ENCODE measurements at regions not wholly inside any gene's neighbourhood (a gene's known extent, or its start where the extent isn't known, plus 50 kb on each side); places are given as distances from the start of the nearest gene placed in this dataset.

DNA sequence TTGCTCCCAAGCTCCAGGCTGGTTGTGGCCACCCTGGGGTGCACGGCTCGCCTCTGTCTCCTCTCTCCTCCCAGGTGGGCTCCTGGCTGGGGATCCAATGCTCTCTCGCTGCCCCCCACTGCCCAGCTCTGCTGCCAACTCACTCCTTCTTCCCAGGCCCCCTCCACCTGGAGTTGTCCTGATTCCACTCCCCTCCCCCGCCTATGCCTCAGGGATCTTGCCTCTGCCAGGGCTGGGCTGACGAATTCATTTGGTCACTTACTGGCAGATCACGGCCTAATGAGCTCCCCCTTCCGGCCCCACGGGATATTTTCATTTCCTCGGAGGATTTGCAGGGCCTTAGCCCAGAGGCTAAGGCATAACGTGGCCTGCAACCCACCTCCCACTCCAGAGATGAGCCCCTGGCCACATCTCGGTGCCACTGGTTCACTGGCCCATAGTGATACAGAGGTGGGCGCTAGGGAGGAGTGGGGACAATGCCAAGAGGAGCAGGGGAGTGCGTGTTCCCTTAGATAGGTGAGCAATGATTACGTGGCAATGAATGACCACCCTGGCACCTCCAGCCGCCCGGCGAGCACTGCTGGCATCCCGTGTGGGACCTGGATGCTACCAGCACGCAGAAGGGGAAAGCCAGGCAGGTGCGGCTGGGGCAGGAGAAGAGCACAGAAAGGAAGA is 344.6 kb upstream of the SHH start:
- Histone ChIP-seq H3K4me1 (no peaks in the 10 kb centered on the region), H3K36me3 (no peaks in the 10 kb centered on the region), H3K4me3 (replicated peaks in 1 of 3) (no peak overlapping the region), H3K9me3 (no peaks in the 10 kb centered on the region), H3K27me3 (no peaks in the 10 kb centered on the region), H3K27ac (no peak overlapping the region)
- TF ChIP-seq POLR2A (IDR thresholded peaks at IDR 0.05): no peak
- TF ChIP-seq, protein P1, sequence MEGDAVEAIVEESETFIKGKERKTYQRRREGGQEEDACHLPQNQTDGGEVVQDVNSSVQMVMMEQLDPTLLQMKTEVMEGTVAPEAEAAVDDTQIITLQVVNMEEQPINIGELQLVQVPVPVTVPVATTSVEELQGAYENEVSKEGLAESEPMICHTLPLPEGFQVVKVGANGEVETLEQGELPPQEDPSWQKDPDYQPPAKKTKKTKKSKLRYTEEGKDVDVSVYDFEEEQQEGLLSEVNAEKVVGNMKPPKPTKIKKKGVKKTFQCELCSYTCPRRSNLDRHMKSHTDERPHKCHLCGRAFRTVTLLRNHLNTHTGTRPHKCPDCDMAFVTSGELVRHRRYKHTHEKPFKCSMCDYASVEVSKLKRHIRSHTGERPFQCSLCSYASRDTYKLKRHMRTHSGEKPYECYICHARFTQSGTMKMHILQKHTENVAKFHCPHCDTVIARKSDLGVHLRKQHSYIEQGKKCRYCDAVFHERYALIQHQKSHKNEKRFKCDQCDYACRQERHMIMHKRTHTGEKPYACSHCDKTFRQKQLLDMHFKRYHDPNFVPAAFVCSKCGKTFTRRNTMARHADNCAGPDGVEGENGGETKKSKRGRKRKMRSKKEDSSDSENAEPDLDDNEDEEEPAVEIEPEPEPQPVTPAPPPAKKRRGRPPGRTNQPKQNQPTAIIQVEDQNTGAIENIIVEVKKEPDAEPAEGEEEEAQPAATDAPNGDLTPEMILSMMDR (IDR thresholded peaks at IDR 0.05): peak in 1 of 6 experiments; percentile 15
- WGBS, 2 donors: 72 to 75% methylated on average over 20 of the region's 20 CpGs
- intact Hi-C loops (cut with DNase I): no loop called here
- DNase-seq: peak; percentile 36 to 39

- H3K36me3 ChIP-seq: no peaks in the 10 kb centered on the region
- no peaks in the 10 kb centered on the region for H3K9me3 ChIP-seq
- H3K27me3 ChIP-seq: no peaks in the 10 kb centered on the region
- WGBS, 2 donors: 71 to 72% methylated on average over 11 of the region's 12 CpGs
- no peaks in the 10 kb centered on the region for H3K4me1 ChIP-seq
- H3K27ac ChIP-seq: no peak overlapping the region
- H3K4me3 ChIP-seq (replicated peaks in 1 of 3): no peak overlapping the region
- intact Hi-C loops (cut with DNase I): no loop called here
- DNase-seq: no peak
- TF ChIP-seq POLR2A (IDR thresholded peaks at IDR 0.05): no peak
- TF ChIP-seq, protein P1 (IDR thresholded peaks at IDR 0.05): no peak
Measured at GRCh38 chr7:156155988-156156733, 343.9 kb upstream of the SHH start.

DNA sequence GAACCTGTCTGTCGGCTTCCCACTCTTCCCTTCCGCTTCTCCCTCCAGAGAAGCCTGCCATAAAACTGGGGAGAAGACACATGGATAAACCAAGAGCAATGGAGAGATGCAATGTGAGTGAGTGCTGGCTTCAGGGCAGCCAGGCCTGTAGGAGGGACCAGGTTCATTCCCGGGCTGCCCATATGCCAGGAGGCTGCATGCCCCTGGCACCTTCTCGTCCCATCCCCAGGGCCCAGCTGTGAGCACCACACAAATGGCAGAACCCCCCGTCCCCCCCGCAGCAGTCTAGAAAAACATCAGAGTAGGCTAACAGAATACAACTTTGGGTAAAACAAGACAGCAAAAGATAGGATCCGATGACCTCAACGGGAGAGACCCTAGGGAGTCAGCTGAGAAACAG is 341.3 kb upstream of the SHH start:
- Histone ChIP-seq H3K36me3 (no peaks in the 10 kb centered on the region), H3K4me3 (replicated peaks in 1 of 3) (no peak overlapping the region), H3K4me1 (no peaks in the 10 kb centered on the region), H3K27me3 (no peaks in the 10 kb centered on the region), H3K9me3 (no peaks in the 10 kb centered on the region), H3K27ac (no peak overlapping the region)
- 93 to 96% methylated on average over 8 of the region's 8 CpGs for WGBS, 2 donors
- intact Hi-C loops (cut with DNase I): no loop called here
- TF ChIP-seq, protein P1 (IDR thresholded peaks at IDR 0.05): no peak
- TF ChIP-seq POLR2A (IDR thresholded peaks at IDR 0.05): no peak
- no peak for DNase-seq

DNA sequence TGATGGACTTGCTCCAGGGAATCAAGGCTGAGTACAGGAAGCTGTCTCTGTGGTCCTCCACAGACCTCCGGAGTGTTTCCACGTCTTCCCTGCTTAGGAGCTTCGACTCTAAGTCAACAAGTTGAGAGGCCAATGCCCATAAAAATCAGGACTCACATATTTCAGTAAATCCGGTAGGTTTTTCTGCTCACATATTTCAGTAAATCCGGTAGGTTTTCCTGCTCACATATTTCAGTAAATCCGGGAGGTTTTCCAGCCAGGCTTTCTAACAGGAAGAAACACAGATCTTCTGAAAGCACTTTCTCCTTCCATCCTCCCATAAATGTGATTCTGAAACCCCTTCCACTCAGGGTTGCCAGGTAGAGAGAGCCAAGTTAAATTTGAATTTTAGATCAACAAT is 340.1 kb upstream of the SHH start:
- H3K4me1 ChIP-seq: no peaks in the 10 kb centered on the region
- no peaks in the 10 kb centered on the region for H3K9me3 ChIP-seq
- TF ChIP-seq, protein P1 (IDR thresholded peaks at IDR 0.05): no peak
- no peak for TF ChIP-seq POLR2A (IDR thresholded peaks at IDR 0.05)
- no peaks in the 10 kb centered on the region for H3K27me3 ChIP-seq
- 11 to 16% methylated on average over 6 of the region's 6 CpGs for WGBS, 2 donors
- no peak overlapping the region for H3K27ac ChIP-seq
- intact Hi-C loops (cut with DNase I): no loop called here
- no peak for DNase-seq
- no peaks in the 10 kb centered on the region for H3K36me3 ChIP-seq
- H3K4me3 ChIP-seq (replicated peaks in 1 of 3): no peak overlapping the region

GRCh38 chr7:156151658-156152057 is 339.4 kb upstream of the SHH start:
- Histone ChIP-seq H3K36me3 (no peaks in the 10 kb centered on the region), H3K9me3 (no peaks in the 10 kb centered on the region), H3K4me1 (no peaks in the 10 kb centered on the region), H3K27ac (no peak overlapping the region), H3K27me3 (no peaks in the 10 kb centered on the region), H3K4me3 (replicated peaks in 1 of 3) (no peak overlapping the region)
- WGBS, 2 donors: 85 to 89% methylated on average over 6 of the region's 6 CpGs
- intact Hi-C loops (cut with DNase I): no loop called here
- TF ChIP-seq POLR2A (IDR thresholded peaks at IDR 0.05): no peak
- TF ChIP-seq, protein P1 (IDR thresholded peaks at IDR 0.05): no peak
- DNase-seq: no peak

All from thyroid gland (tissue), 4 donors.